SU-DHL-6 (cell line): ENCODE measurements at regions not wholly inside any gene's neighbourhood (a gene's known extent, or its start where the extent isn't known, plus 50 kb on each side); places are given as distances from the start of the nearest gene placed in this dataset.

Source experiments
- H2AFZ ChIP-seq: fragments of 200-600 bp; sonication (generic); 2 replicates; pipeline ENCODE4 v1.6.1; 2014; ENCODE audit warnings: low read depth, mild to moderate bottlenecking, moderate library complexity, mixed read lengths, antibody characterized with exemption, low read length; ENCODE audit not compliant: severe bottlenecking
- H3F3A ChIP-seq: fragments of 200-600 bp; shearing (Covaris generic); 2 replicates; pipeline ENCODE4 v1.6.0; 2016; ENCODE audit warnings: antibody characterized with exemption, mild to moderate bottlenecking; ENCODE audit not compliant: insufficient read depth
- H3K27ac ChIP-seq: fragments of 200-600 bp; sonication (generic); 2 replicates; pipeline ENCODE4 v1.5.1; 2016; ENCODE audit warnings: low read depth, mild to moderate bottlenecking, low read length, moderate library complexity, mixed read lengths
- H3K27me3 ChIP-seq: fragments of 200-600 bp; sonication (generic), shearing (Covaris generic); 2 replicates; pipeline ENCODE4 v1.6.0; 2014; ENCODE audit warnings: mild to moderate bottlenecking, low read length
- H3K36me3 ChIP-seq: fragments of 200-600 bp; sonication (generic); 2 replicates; pipeline ENCODE4 v1.6.1; 2014; ENCODE audit warnings: mild to moderate bottlenecking, low read length, mixed read lengths
- H3K4me2 ChIP-seq: fragments of 300-600, 200-600 bp; shearing (Covaris generic), sonication (generic); 2 replicates; pipeline ENCODE4 v1.6.0; 2014; ENCODE audit warnings: low read length, low read depth, mild to moderate bottlenecking; ENCODE audit not compliant: poor library complexity, severe bottlenecking
- H3K4me3 ChIP-seq: fragments of 200-600 bp; sonication (generic); 2 replicates; pipeline ENCODE4 v1.5.1; 2014; ENCODE audit warnings: antibody characterized with exemption, low read length, mild to moderate bottlenecking, mixed read lengths; ENCODE audit not compliant: insufficient read depth, poor library complexity, severe bottlenecking
- H3K79me2 ChIP-seq: fragments of 200-600 bp; sonication (generic); 2 replicates; pipeline ENCODE4 v1.6.1; 2014; ENCODE audit warnings: mild to moderate bottlenecking, low read length, moderate library complexity; ENCODE audit not compliant: insufficient read depth
- H3K9ac ChIP-seq: fragments of 200-600 bp; sonication (generic); 2 replicates; pipeline ENCODE4 v1.7.0; 2014; ENCODE audit warnings: mild to moderate bottlenecking, low read length
- H3K9me2 ChIP-seq: fragments of 200-600 bp; sonication (generic); replicated peaks from 2 replicates; pipeline ENCODE4 v1.6.1; 2014; ENCODE audit warnings: low read length; ENCODE audit not compliant: insufficient read depth
- H3K9me3 ChIP-seq: fragments of 200-600 bp; sonication (generic); 2 replicates; pipeline ENCODE4 v1.6.1; 2014; ENCODE audit warnings: low read length, mixed read lengths; ENCODE audit not compliant: insufficient read depth
- H4K20me1 ChIP-seq: fragments of 200-600 bp; sonication (generic); 2 replicates; pipeline ENCODE4 v1.6.1; 2014; ENCODE audit warnings: low read depth, mild to moderate bottlenecking, antibody characterized with exemption, low read length, moderate library complexity, mixed read lengths
- CTCF ChIP-seq: fragments of 200-600 bp; sonication (generic); IDR thresholded peaks from one replicate; pipeline ENCODE4 v1.5.1; 2017; ENCODE audit warnings: antibody characterized with exemption, mild to moderate bottlenecking, low read length, moderate library complexity; ENCODE audit not compliant: insufficient read depth, poor library complexity, severe bottlenecking
- EZH2phosphoT487 ChIP-seq: fragments of 200-600 bp; sonication (generic), shearing (Covaris generic); conservative IDR thresholded peaks from 2 replicates; pipeline ENCODE4 v1.6.1; 2018; ENCODE audit warnings: mild to moderate bottlenecking, antibody characterized with exemption, low read length, moderate library complexity, mixed read lengths

- H2AFZ ChIP-seq, result no peak overlapping the region
Observed at GRCh38 chr3:80564391-80564790, 796.6 kb upstream of the ROBO1 start.

GRCh38 chr3:80559701-80560100 is 791.9 kb upstream of the ROBO1 start:
- H3F3A ChIP-seq, result no peaks in the 10 kb centered on the region
- H3K27me3 ChIP-seq, result no peaks in the 10 kb centered on the region
- no peak overlapping the region for H3K27ac ChIP-seq
- no peak overlapping the region for H3K9ac ChIP-seq
- no peak overlapping the region for H3K4me2 ChIP-seq
- TF ChIP-seq EZH2phosphoT487 (no peak), CTCF (no peak)
- no peaks in the 10 kb centered on the region for H3K9me3 ChIP-seq
- H2AFZ ChIP-seq, result no peak overlapping the region
- H3K9me2 ChIP-seq, result no peaks in the 10 kb centered on the region
- no peak overlapping the region for H3K4me3 ChIP-seq
- H3K36me3 ChIP-seq, result no peaks in the 10 kb centered on the region
- no peaks in the 10 kb centered on the region for H3K79me2 ChIP-seq
- H4K20me1 ChIP-seq, result no peaks in the 10 kb centered on the region

More at GRCh38 chr3:80564391-80564790, 796.6 kb upstream of the ROBO1 start:
- H3K79me2 ChIP-seq, result no peaks in the 10 kb centered on the region
- no peak overlapping the region for H3K9ac ChIP-seq
- H3K27me3 ChIP-seq, result no peaks in the 10 kb centered on the region
- no peaks in the 10 kb centered on the region for H3K9me3 ChIP-seq
- no peak overlapping the region for H3K4me3 ChIP-seq
- no peaks in the 10 kb centered on the region for H3F3A ChIP-seq
- H3K36me3 ChIP-seq, result no peaks in the 10 kb centered on the region
- H4K20me1 ChIP-seq, result no peaks in the 10 kb centered on the region
- TF ChIP-seq CTCF (no peak), EZH2phosphoT487 (no peak)
- H3K4me2 ChIP-seq, result no peak overlapping the region
- H3K9me2 ChIP-seq, result no peaks in the 10 kb centered on the region
- H3K27ac ChIP-seq, result no peak overlapping the region

- Histone ChIP-seq H3K9me2 (no peaks in the 10 kb centered on the region), H3K79me2 (no peaks in the 10 kb centered on the region), H3K4me3 (no peak overlapping the region), H3K27ac (no peak overlapping the region), H3K36me3 (no peaks in the 10 kb centered on the region), H4K20me1 (no peaks in the 10 kb centered on the region), H2AFZ (no peak overlapping the region), H3K9me3 (no peaks in the 10 kb centered on the region), H3K4me2 (no peak overlapping the region), H3F3A (no peaks in the 10 kb centered on the region), H3K9ac (no peak overlapping the region), H3K27me3 (no peaks in the 10 kb centered on the region)
- no peak for TF ChIP-seq EZH2phosphoT487
- TF ChIP-seq CTCF, result no peak
Observed at GRCh38 chr3:80556763-80557162, 789.0 kb upstream of the ROBO1 start.
